GM08714 (cell line): ENCODE measurements at regions not wholly inside any gene's neighbourhood (a gene's known extent, or its start where the extent isn't known, plus 50 kb on each side); places are given as distances from the start of the nearest gene placed in this dataset.
"Not testable (repeated sequence)": the region's sequence is repeated elsewhere in the genome, so short reads cannot be mapped to it uniquely, and the experiment has no call there.

Source experiments
- H3K4me3 ChIP-seq: fragments of 200-500 bp; sonication (Bioruptor generic); 2 replicates; pipeline ENCODE4 v1.5.1; 2014; ENCODE audit warnings: mild to moderate bottlenecking, low read length, inconsistent platforms
- ZNF274 ChIP-seq: IDR thresholded peaks from 2 replicates; pipeline ENCODE4 v1.6.1; 2012; ENCODE audit warnings: mild to moderate bottlenecking, low read depth, low read length

DNA sequence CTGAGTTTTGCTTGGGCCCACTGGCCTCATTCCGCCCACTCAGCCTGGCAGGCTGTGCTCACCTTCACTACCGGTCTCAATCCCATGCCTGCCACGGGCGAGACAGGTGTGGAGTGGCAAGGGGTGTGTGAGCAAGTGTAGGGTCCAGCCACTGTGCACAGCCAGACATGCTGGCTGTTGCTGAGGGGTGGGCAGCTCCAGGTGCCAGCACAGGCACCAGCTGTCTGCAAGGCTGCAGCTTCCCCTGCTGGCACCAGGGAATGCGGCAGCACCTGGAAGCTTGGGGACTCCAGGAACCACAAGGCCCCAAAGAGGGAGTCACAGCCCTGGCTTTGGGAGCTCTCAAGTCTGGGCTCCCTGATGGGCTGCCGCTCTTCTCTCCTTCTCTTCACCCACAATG lies 372.7 kb downstream of the CBLN4 start:
- H3K4me3 ChIP-seq = no peak overlapping the region
- TF ChIP-seq ZNF274 = no peak

DNA sequence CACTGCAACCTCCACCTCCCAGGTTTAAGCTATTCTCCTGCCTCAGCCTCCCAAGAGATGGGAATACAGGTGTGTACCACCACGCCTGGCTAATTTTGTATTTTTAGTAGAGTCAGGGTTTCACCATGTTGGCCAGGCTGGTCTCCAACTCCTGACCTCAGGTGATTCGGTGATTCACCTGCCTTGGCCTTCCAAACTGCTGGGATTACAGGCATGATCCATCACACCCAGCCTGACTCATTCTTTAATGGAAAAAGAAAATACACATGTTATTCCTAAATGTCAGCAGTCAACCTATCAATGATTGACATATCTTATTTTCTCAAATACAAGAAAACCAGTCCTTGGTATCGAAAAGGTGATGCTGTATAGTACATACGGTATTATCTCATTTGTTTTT lies 376.2 kb downstream of the CBLN4 start:
- H3K4me3 ChIP-seq = not testable (repeated sequence)

DNA sequence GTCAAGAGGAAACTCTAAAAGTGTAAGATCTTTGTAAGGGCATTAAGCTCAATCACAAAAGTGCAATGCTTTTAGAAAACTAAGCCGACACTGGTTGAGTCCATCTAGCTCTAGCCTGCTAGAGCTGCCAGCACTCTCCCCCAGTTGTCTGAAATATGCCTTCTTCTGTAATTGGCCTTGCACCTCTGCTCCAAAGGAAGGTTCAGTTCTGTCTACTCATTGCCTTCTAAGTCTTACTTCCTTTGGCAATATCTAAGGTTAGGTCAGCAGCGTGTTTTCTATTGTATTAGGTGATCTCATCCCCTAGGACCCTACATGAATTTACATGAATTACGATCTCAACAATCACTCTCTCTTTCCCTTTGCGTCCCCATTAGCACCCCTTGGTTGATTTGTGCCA lies 378.6 kb downstream of the CBLN4 start:
- no peak for TF ChIP-seq ZNF274
- H3K4me3 ChIP-seq = no peak overlapping the region

DNA sequence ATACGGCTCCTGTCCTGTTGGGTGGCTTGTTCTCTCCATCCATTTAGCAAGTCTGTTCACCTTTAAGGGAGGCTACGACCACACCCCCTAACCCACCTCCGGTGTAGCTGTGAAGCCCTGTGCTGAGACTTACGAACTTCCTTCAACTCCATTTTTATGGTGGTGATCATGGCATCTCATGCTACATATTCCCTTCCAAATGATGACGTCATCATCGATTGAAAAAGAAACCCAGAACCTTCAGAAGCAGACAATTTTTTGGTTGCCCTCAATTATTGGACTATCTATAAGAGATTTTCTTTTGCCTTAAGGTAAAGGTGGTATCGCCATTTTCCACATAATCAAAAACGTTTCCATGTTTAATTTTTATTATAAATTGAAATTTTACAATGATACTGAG lies 389.0 kb downstream of the CBLN4 start:
- no peak for TF ChIP-seq ZNF274
- H3K4me3 ChIP-seq = no peak overlapping the region

DNA sequence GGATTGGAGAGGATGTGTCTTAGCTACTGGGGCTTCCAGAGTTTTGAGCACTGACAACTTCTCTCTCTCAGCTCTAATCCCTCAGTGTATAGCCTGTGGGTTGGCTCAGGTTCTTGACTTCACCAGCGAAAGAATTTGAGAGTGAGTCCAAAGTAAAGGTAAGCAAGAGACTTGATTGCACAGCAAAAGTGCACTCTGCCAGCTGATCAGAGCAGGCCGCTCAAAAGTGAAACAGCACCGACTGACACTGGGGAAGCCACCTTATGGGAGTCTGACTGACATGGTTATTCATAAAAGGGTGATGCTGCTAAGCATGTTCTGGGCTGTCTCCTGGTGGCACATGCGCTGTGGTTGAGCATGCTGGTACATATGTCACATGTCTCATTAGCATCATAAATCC lies 389.5 kb downstream of the CBLN4 start:
- TF ChIP-seq ZNF274 = no peak
- H3K4me3 ChIP-seq = no peak overlapping the region

DNA sequence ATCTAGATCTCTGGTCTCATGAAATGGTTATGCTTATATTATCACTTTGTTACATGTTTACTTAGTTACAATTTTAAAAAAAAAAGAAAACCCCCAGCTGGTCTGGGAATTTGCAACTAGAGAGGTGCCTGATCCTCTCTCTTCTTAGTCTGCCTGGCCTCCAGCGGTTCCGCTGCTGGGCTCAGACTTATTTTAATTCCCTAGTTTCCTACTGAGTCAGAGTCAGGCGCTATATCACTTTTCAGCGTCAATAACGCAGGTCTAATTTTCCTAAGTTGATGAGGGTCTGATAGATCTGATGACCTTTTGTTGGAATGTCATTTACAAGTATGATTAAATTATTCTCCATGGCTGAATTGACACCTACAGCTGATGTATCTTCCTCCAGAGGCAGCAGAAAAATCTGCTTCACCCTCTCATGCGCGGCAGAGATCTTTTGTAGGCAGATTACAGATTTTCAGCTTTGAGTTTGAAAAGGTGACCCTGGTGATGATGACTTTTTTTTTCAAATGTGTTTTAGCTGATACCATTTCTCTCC lies 391.0 kb downstream of the CBLN4 start:
- no peak overlapping the region for H3K4me3 ChIP-seq
- no peak for TF ChIP-seq ZNF274

DNA sequence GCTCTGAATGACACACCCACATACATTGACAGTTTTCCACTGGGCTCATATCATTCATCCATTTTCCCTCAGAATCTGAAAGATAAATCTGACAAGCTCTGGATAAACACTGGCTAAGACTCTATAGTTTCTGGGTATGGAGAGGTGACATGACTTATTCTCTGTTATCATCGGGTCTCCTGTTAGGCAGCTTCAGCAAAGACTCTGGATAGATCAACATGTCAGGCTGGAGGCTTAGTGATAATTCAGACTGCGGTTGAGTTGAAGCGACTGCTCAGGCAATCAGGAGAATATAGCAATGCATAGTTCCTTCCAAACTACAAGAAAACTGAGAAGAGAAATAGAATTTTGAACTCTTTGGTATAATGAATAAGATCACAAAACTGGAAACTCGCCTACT lies 394.6 kb downstream of the CBLN4 start:
- no peak overlapping the region for H3K4me3 ChIP-seq
- no peak for TF ChIP-seq ZNF274

DNA sequence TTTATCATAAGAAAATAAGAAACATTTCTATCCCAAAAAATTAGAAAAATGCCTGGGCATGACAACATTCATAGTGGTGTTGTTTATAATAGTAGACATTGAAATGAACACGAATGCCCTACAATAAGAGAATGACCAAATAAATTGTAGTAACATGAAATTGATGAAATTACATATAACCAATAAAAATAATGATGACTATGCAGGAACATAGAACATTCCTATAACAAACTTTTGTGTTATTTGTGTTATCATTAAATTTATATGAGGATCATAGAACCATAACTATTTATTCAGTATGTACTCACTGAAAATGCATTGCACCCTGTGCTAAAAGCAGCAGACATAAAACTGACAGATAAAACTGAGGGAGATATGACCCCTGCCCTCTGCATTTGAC lies 399.7 kb downstream of the CBLN4 start:
- TF ChIP-seq ZNF274 = no peak
- no peak overlapping the region for H3K4me3 ChIP-seq

DNA sequence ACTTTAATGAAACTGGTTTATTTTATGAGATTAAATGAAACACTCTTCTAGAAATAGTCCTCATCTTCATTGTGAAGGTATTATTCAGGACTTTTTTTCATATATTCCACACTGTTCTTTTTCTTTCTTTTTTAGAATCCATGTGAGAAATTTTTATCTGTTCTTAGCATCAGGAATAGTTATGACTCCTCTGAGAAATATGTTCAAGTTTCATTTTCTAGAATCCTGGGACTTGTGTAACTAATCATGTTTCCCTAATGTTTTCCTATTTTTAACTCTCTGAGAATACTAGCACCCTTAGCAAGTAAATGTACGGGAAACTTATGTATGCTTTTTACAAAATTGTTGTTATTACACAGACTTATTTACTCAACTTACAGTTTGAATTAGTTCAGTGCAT lies 407.8 kb downstream of the CBLN4 start:
- TF ChIP-seq ZNF274 = no peak

DNA sequence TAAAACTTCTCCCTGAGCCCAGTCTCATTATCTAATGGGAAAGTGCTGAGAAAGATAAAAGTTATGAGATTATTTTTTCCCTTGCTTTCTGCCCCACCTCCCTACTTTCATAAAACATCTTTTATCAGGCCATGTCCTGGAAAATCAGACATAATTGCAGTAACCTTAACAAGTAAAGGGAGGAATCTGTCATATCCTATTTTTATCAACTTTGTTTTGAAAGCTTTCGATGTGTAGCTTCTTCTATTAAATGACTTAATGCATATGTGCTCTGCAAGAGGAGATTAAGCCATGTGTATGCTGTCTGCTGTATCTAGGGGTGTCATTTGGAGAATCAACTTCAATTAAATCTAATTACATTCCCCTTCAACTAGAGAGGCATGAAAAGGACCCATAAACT lies 408.9 kb downstream of the CBLN4 start:
- no peak overlapping the region for H3K4me3 ChIP-seq
- no peak for TF ChIP-seq ZNF274

More for the DNA sequence above, 407.8 kb downstream of the CBLN4 start:
- H3K4me3 ChIP-seq = no peak overlapping the region

DNA sequence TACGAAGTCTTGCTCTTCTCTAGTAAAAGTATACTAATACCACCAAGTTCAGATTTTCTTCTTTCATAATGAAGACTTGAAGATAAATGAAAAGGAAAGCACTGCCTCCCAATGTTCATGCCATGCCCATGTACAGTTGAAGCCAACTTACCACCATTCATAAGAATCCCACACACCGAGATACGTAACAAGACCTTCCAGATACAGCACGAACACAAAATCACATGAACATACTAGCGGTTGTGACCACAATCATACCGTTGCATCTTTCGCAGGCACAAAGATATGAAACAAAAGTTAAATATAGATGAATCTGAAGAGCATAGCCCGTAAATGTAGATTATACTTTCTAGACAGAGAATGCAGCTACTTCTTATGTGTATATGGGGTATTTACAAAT lies 412.5 kb downstream of the CBLN4 start:
- TF ChIP-seq ZNF274 = no peak

DNA sequence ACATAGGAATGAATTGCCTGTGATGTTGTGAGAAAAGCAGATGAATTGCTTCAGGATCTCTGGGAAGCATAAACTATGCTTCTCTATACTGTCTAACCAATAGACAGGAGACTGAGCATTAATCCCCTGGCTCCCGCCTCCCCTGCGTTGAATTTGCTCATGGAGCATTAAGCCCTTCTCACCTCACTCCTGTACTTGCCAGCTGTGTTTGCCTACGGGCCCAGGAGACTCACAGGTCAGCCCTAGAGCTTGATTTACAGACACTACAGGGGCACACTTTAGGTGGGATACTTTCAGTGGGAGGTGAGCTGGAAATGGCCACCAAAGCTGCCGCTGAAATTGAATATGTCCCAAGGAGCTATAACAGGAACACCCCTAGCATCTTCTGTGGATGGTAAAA lies 418.7 kb downstream of the CBLN4 start:
- no peak overlapping the region for H3K4me3 ChIP-seq

More for the DNA sequence above, 412.5 kb downstream of the CBLN4 start:
- no peak overlapping the region for H3K4me3 ChIP-seq

DNA sequence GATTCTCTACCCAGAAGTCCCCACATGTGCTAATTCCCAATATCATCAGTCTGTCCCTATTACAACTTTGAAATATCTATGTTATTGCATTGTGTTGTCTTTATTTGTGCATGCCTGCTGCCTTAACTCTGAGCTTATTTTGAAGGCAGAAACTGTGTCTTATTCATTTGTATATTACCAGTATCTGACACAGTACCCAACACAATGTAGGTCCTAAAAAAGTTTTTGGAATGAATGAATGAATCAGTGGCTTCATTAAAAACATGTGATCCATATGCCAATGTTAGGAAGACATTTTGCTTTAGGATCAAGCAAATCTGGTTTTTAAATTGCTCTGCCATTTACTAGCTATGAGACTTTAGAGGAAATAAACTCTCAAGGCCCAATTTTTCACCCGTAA lies 420.4 kb downstream of the CBLN4 start:
- H3K4me3 ChIP-seq = no peak overlapping the region
- TF ChIP-seq ZNF274 = no peak

More for the DNA sequence above, 418.7 kb downstream of the CBLN4 start:
- no peak for TF ChIP-seq ZNF274

DNA sequence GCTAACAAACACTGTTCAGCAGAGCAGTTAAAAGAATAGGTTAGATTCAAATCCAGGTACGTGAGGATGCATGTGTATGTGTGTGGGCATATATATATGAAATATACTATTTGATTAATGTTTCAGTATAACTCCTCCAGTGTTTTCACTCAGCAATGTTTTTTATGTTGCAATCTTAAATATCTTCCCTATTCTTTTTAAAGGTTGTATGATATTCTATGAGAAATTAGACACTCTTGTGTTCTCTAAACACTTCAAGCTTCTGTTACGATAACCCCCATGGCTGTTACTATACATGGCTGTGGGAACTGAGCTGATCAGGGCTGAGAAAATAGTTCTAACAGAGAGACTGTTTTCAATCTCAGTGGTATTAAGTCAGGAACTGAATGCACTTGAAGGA lies 421.0 kb downstream of the CBLN4 start:
- no peak overlapping the region for H3K4me3 ChIP-seq
- no peak for TF ChIP-seq ZNF274

DNA sequence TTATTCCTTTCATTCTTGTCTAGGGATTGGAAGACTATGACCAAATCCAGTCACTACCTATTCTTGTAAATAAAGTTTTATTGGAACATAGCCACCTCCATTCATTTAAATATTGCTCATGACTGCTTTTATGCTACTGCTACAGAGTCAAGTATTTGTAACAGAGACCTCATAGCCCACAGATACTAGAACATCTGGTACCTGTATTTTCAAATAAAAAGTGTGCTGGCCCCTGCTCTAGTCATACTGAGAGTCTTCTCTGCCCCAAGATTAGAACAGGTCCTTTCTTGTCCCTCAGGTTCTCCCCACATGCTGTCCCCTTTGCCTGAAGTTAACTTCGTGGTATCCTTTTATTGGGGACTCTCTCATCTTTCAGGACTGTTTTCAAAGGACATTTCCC lies 422.3 kb downstream of the CBLN4 start:
- no peak for TF ChIP-seq ZNF274
- no peak overlapping the region for H3K4me3 ChIP-seq

DNA sequence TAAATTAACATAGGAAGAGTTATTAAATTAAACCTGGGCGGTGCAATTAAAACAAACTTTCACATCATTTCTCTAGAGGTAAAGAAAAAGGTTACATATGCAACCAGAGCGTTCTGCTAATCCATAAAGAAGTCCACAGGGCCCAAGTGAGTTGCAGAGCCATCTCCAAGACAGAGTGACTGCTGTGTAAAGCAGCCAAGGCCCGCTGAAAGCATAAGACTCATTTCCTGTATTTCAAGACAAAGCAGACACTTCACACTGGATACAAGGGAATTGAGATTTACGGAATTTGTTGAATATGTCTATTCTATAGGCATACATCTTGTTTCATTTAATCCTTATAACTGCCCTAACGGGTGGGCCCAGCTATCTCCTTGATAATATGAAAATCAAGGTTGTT lies 422.8 kb downstream of the CBLN4 start:
- H3K4me3 ChIP-seq = no peak overlapping the region
- no peak for TF ChIP-seq ZNF274
